ENCODE measurements at regions not wholly inside any gene's neighbourhood (a gene's known extent, or its start where the extent isn't known, plus 50 kb on each side); places are given as distances from the start of the nearest gene placed in this dataset.

DNA sequence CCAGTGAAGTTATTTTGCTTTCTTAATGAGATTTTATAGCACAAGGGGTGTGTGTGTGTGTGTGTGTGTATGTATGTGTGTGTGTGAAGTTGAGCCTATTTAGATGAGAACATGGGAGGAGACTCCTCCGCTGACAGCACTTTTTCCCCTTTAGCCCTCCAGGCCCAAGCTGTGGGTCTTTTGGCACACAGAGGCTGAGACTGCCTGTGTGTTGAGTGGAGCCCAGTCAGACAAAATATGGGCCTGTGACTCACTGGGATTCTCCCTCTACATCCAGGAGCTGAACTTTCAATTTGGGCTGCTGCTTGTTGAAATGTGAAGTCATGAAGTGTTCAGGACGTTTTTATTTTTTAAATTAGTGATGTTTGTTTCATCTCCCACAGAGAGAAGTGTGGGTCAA lies 108.0 kb downstream of the MFSD1 start:
- Histone ChIP-seq H4K20me1 (ENCODE audit: control insufficient read depth, extremely low read depth, insufficient read depth, low read length) (no peaks in the 10 kb centered on the region), H2AFZ (ENCODE audit: control insufficient read depth, low read length) (no peak overlapping the region), H3K4me1 (ENCODE audit: control insufficient read depth, extremely low read depth, insufficient read depth, low read length) (no peaks in the 10 kb centered on the region), H3K9me1 (ENCODE audit: control insufficient read depth, extremely low read depth, insufficient read depth, low read length) (no peaks in the 10 kb centered on the region), H3K27ac (ENCODE audit: control insufficient read depth, insufficient read depth, low read length) (no peak overlapping the region), H3K4me2 (ENCODE audit: control insufficient read depth, extremely low read depth, insufficient read depth, low read depth, low read length) (no peak overlapping the region), H3K27me3 (ENCODE audit: control insufficient read depth, extremely low read depth, insufficient read depth, low read length) (no peaks in the 10 kb centered on the region), H3K4me3 (ENCODE audit: control insufficient read depth in 2 of 3, extremely low read depth in 1 of 3, insufficient read depth in 2 of 3, low read depth in 1 of 3, low read length in 3 of 3) (no peak overlapping the region), H3K36me3 (ENCODE audit: control insufficient read depth in 2 of 2, extremely low read depth in 1 of 2, insufficient read depth in 2 of 2, low read length in 2 of 2) (no peaks in the 10 kb centered on the region), H3K9me3 (ENCODE audit: control insufficient read depth, low read depth, low read length) (no peaks in the 10 kb centered on the region), H3K79me2 (ENCODE audit: control insufficient read depth, insufficient read depth, low read length) (no peaks in the 10 kb centered on the region), H3K9ac (ENCODE audit: control insufficient read depth, extremely low read depth, insufficient read depth, low read length) (no peak overlapping the region)
- FAIRE-seq (no peak), DNase-seq (ENCODE audit: low read depth, low spot score) (no peak)
- dilution Hi-C loops (cut with MboI; ENCODE audit: extremely low pct_ligation_motif_present, low sequenced_read_pairs) = no loop called here
- TF ChIP-seq EZH2 (IDR thresholded peaks at IDR 0.05; ENCODE audit: low read length) = no peak
- TF ChIP-seq, protein P1, sequence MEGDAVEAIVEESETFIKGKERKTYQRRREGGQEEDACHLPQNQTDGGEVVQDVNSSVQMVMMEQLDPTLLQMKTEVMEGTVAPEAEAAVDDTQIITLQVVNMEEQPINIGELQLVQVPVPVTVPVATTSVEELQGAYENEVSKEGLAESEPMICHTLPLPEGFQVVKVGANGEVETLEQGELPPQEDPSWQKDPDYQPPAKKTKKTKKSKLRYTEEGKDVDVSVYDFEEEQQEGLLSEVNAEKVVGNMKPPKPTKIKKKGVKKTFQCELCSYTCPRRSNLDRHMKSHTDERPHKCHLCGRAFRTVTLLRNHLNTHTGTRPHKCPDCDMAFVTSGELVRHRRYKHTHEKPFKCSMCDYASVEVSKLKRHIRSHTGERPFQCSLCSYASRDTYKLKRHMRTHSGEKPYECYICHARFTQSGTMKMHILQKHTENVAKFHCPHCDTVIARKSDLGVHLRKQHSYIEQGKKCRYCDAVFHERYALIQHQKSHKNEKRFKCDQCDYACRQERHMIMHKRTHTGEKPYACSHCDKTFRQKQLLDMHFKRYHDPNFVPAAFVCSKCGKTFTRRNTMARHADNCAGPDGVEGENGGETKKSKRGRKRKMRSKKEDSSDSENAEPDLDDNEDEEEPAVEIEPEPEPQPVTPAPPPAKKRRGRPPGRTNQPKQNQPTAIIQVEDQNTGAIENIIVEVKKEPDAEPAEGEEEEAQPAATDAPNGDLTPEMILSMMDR (optimal IDR thresholded peaks at IDR 0.05 in 1 of 3, IDR thresholded peaks at IDR 0.05 in 1 of 3, conservative IDR thresholded peaks at IDR 0.05 in 1 of 3; ENCODE audit: extremely low read depth in 1 of 3, insufficient read depth in 2 of 3, low read length in 3 of 3) = no peak

DNA sequence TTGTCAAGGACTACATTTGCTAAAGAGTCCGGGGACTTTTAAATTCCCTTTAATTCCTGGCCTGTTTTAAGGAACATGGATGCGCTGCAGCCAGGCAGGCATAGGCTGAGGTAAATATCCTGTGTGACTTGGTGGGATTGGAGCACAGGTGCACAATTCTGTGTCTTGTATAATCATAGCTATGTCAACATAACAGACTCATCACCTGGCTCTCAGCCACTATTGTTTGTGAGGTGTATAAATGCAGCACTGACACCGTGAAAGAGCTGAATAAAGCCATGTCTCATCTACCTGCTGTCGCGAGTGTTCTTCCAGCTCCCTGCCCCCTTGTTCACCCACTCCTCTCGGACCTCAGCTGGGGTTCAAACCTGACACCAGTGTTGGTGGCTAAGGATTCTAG lies 109.7 kb downstream of the MFSD1 start:
- Histone ChIP-seq H3K4me3 (ENCODE audit: control insufficient read depth in 2 of 3, extremely low read depth in 1 of 3, insufficient read depth in 2 of 3, low read depth in 1 of 3, low read length in 3 of 3) (no peak overlapping the region), H3K79me2 (ENCODE audit: control insufficient read depth, insufficient read depth, low read length) (no peaks in the 10 kb centered on the region), H3K9me1 (ENCODE audit: control insufficient read depth, extremely low read depth, insufficient read depth, low read length) (no peaks in the 10 kb centered on the region), H3K4me1 (ENCODE audit: control insufficient read depth, extremely low read depth, insufficient read depth, low read length) (no peaks in the 10 kb centered on the region), H3K4me2 (ENCODE audit: control insufficient read depth, extremely low read depth, insufficient read depth, low read depth, low read length) (no peak overlapping the region), H4K20me1 (ENCODE audit: control insufficient read depth, extremely low read depth, insufficient read depth, low read length) (no peaks in the 10 kb centered on the region), H3K9me3 (ENCODE audit: control insufficient read depth, low read depth, low read length) (no peaks in the 10 kb centered on the region), H3K36me3 (ENCODE audit: control insufficient read depth in 2 of 2, extremely low read depth in 1 of 2, insufficient read depth in 2 of 2, low read length in 2 of 2) (no peaks in the 10 kb centered on the region), H3K27me3 (ENCODE audit: control insufficient read depth, extremely low read depth, insufficient read depth, low read length) (no peaks in the 10 kb centered on the region), H3K27ac (ENCODE audit: control insufficient read depth, insufficient read depth, low read length) (no peak overlapping the region), H3K9ac (ENCODE audit: control insufficient read depth, extremely low read depth, insufficient read depth, low read length) (no peak overlapping the region), H2AFZ (ENCODE audit: control insufficient read depth, low read length) (no peak overlapping the region)
- TF ChIP-seq, protein P1 (optimal IDR thresholded peaks at IDR 0.05 in 1 of 3, IDR thresholded peaks at IDR 0.05 in 1 of 3, conservative IDR thresholded peaks at IDR 0.05 in 1 of 3; ENCODE audit: extremely low read depth in 1 of 3, insufficient read depth in 2 of 3, low read length in 3 of 3) = no peak
- TF ChIP-seq EZH2 (IDR thresholded peaks at IDR 0.05; ENCODE audit: low read length) = no peak
- dilution Hi-C loops (cut with MboI; ENCODE audit: extremely low pct_ligation_motif_present, low sequenced_read_pairs) = no loop called here
- FAIRE-seq (no peak), DNase-seq (ENCODE audit: low read depth, low spot score) (no peak)
